NT2/D1 (cell line): ENCODE measurements at regions not wholly inside any gene's neighbourhood (a gene's known extent, or its start where the extent isn't known, plus 50 kb on each side); places are given as distances from the start of the nearest gene placed in this dataset.
"Not testable (repeated sequence)": the region's sequence is repeated elsewhere in the genome, so short reads cannot be mapped to it uniquely, and the experiment has no call there.

Experiments used
- DNase-seq: peaks from one replicate; pipeline ENCODE4 v3.0.0-alpha.2; 2011; ENCODE audit warnings: low read depth, low spot score
- H3K27me3 ChIP-seq: 2 replicates; pipeline ENCODE4 v1.6.0; 2011; ENCODE audit warnings: mild to moderate bottlenecking; ENCODE audit not compliant: insufficient read length, insufficient read depth
- H3K36me3 ChIP-seq: 2 replicates; pipeline ENCODE4 v1.6.1; 2011; ENCODE audit warnings: mild to moderate bottlenecking, low read length, mixed read lengths; ENCODE audit not compliant: insufficient read depth, insufficient read length
- H3K4me1 ChIP-seq: 2 replicates; pipeline ENCODE4 v1.5.1; 2011; ENCODE audit not compliant: insufficient read depth, insufficient read length
- H3K4me3 ChIP-seq: 2 replicates; pipeline ENCODE4 v1.5.1; 2011; ENCODE audit warnings: low read depth; ENCODE audit not compliant: insufficient read length
- H3K9ac ChIP-seq: 2 replicates; pipeline ENCODE4 v1.6.0; 2011; ENCODE audit warnings: low read depth; ENCODE audit not compliant: insufficient read length
- H3K9me3 ChIP-seq: 2 replicates; pipeline ENCODE4 v1.5.1; 2011; ENCODE audit warnings: mild to moderate bottlenecking, low read length; ENCODE audit not compliant: insufficient read depth
- SUZ12 ChIP-seq: IDR thresholded peaks from 2 replicates; pipeline ENCODE4 v1.6.1; 2011; ENCODE audit not compliant: insufficient read length, insufficient read depth; ENCODE audit errors: extremely low read depth
- YY1 ChIP-seq: IDR thresholded peaks from 2 replicates; pipeline ENCODE4 v1.6.1; 2011; ENCODE audit not compliant: insufficient read length, insufficient read depth
- ZNF274 ChIP-seq: IDR thresholded peaks from 2 replicates; pipeline ENCODE4 v1.6.1; 2011; ENCODE audit warnings: mild to moderate bottlenecking, low read depth, low read length

GRCh38 chr2:43065871-43066270, 160.5 kb downstream of the ZFP36L2 start:
- no peak overlapping the region for H3K9ac ChIP-seq
- no peak for TF ChIP-seq SUZ12
- no peak for TF ChIP-seq YY1
- TF ChIP-seq ZNF274, result no peak
- no peaks in the 10 kb centered on the region for H3K27me3 ChIP-seq
- H3K36me3 ChIP-seq, result no peaks in the 10 kb centered on the region
- no peaks in the 10 kb centered on the region for H3K4me1 ChIP-seq
- H3K4me3 ChIP-seq, result no peak overlapping the region
- H3K9me3 ChIP-seq, result peaks cover 11% of the 10 kb centered on the region; the same call in 1 of the 2 replicates
- DNase-seq, result no peak

GRCh38 chr2:43065036-43065435, 161.4 kb downstream of the ZFP36L2 start:
- peaks cover 11% of the 10 kb centered on the region; the same call in 1 of the 2 replicates for H3K9me3 ChIP-seq

GRCh38 chr2:43063096-43063495, 163.3 kb downstream of the ZFP36L2 start:
- not testable (repeated sequence) for H3K4me1 ChIP-seq, H3K4me3 ChIP-seq, DNase-seq, H3K27me3 ChIP-seq, H3K9ac ChIP-seq, H3K36me3 ChIP-seq
- peaks cover 11% of the 10 kb centered on the region; the same call in 1 of the 2 replicates for H3K9me3 ChIP-seq

More at GRCh38 chr2:43065036-43065435, 161.4 kb downstream of the ZFP36L2 start:
- Histone ChIP-seq H3K4me3 (no peak overlapping the region), H3K36me3 (no peaks in the 10 kb centered on the region), H3K27me3 (no peaks in the 10 kb centered on the region), H3K4me1 (no peaks in the 10 kb centered on the region), H3K9ac (no peak overlapping the region)
- no peak for TF ChIP-seq YY1
- TF ChIP-seq ZNF274, result no peak
- TF ChIP-seq SUZ12, result no peak
- no peak for DNase-seq

- peaks cover 14% of the 10 kb centered on the region for H3K4me1 ChIP-seq
- H3K4me3 ChIP-seq, result no peak overlapping the region
- no peaks in the 10 kb centered on the region for H3K36me3 ChIP-seq
- H3K27me3 ChIP-seq, result no peaks in the 10 kb centered on the region
- peaks cover 11% of the 10 kb centered on the region; the same call in 1 of the 2 replicates for H3K9me3 ChIP-seq
- DNase-seq, result no peak
- TF ChIP-seq SUZ12 (no peak), ZNF274 (no peak), YY1 (no peak)
- no peak overlapping the region for H3K9ac ChIP-seq
These were observed 164.3 kb downstream of the ZFP36L2 start for GRCh38 chr2:43062058-43062457.

GRCh38 chr2:43060390-43061016, 165.9 kb downstream of the ZFP36L2 start:
- Histone ChIP-seq H3K9ac (no peak overlapping the region), H3K9me3 (peaks cover 11% of the 10 kb centered on the region; the same call in 1 of the 2 replicates), H3K27me3 (peaks cover 3% of the 10 kb centered on the region), H3K4me1 (peaks cover 14% of the 10 kb centered on the region), H3K36me3 (no peaks in the 10 kb centered on the region), H3K4me3 (no peak overlapping the region)
- TF ChIP-seq ZNF274, result no peak
- TF ChIP-seq YY1, result no peak
- TF ChIP-seq SUZ12, result no peak
- no peak for DNase-seq

- no peak for DNase-seq
- Histone ChIP-seq H3K27me3 (peaks cover 3% of the 10 kb centered on the region), H3K9me3 (peaks cover 11% of the 10 kb centered on the region; the same call in 1 of the 2 replicates), H3K4me3 (no peak overlapping the region), H3K36me3 (no peaks in the 10 kb centered on the region), H3K9ac (no peak overlapping the region), H3K4me1 (peaks cover 16% of the 10 kb centered on the region)
- TF ChIP-seq SUZ12 (no peak), YY1 (no peak), ZNF274 (no peak)
These were observed 167.1 kb downstream of the ZFP36L2 start for GRCh38 chr2:43059183-43059897.

GRCh38 chr2:43058726-43059110, 167.7 kb downstream of the ZFP36L2 start:
- H3K4me1 ChIP-seq, result peaks cover 17% of the 10 kb centered on the region
- no peak overlapping the region for H3K9ac ChIP-seq
- TF ChIP-seq ZNF274, result no peak
- TF ChIP-seq SUZ12, result no peak
- TF ChIP-seq YY1, result no peak
- H3K4me3 ChIP-seq, result no peak overlapping the region
- peaks cover 3% of the 10 kb centered on the region for H3K27me3 ChIP-seq
- no peak for DNase-seq
- H3K9me3 ChIP-seq, result peaks cover 11% of the 10 kb centered on the region; the same call in 1 of the 2 replicates
- H3K36me3 ChIP-seq, result no peaks in the 10 kb centered on the region
